Natural killer cell (primary cell): ENCODE measurements at regions not wholly inside any gene's neighbourhood (a gene's known extent, or its start where the extent isn't known, plus 50 kb on each side); places are given as distances from the start of the nearest gene placed in this dataset.

ENCODE experiments used
- ATAC-seq, 3 donors: fragments of 150-1000 bp in 2 of 3; fragments of 200-7000 bp in 1 of 3; cut with Tn5 transposase; 1 replicate in 1 of 3; 2 replicates in 2 of 3; pipeline ENCODE4 v1.10.0; 2021; ENCODE audit warnings: mild to moderate bottlenecking in 2 of 3, moderate library complexity in 2 of 3
- DNase-seq, 2 donors: peaks; one replicate each; pipeline versions ENCODE4 v3.0.0 to v3.0.0-alpha.2; 2013 to 2021; ENCODE audit warnings: mixed read lengths in 1 of 2
- H3K27ac ChIP-seq: one replicate; pipeline ENCODE4 v1.5.1; 2013; ENCODE audit warnings: mild to moderate bottlenecking, low read length
- H3K27me3 ChIP-seq: one replicate; pipeline ENCODE4 v1.6.1; 2013; ENCODE audit warnings: low read length; ENCODE audit not compliant: control insufficient read depth, insufficient read depth
- H3K36me3 ChIP-seq: one replicate; pipeline ENCODE4 v1.6.1; 2013; ENCODE audit warnings: low read length; ENCODE audit not compliant: control insufficient read depth, insufficient read depth
- H3K4me1 ChIP-seq: one replicate; pipeline ENCODE4 v1.6.1; 2013; ENCODE audit warnings: low read length; ENCODE audit not compliant: control insufficient read depth, insufficient read depth
- H3K4me3 ChIP-seq: one replicate; pipeline ENCODE4 v1.5.1; 2013; ENCODE audit warnings: low read length
- H3K9me3 ChIP-seq: one replicate; pipeline ENCODE4 v1.6.1; 2013; ENCODE audit warnings: low read length; ENCODE audit not compliant: control insufficient read depth, insufficient read depth
- H3K27ac Mint-ChIP-seq, 2 donors: one replicate each; pipeline ENCODE4 v1.8.0; 2022; ENCODE audit warnings: mild to moderate bottlenecking in 2 of 2, mixed read lengths in 2 of 2, moderate library complexity in 1 of 2
- H3K27me3 Mint-ChIP-seq, 2 donors: one replicate each; pipeline ENCODE4 v1.8.0; 2022; ENCODE audit warnings: low read depth in 2 of 2, mixed read lengths in 2 of 2
- H3K36me3 Mint-ChIP-seq: one replicate; pipeline ENCODE4 v1.8.0; 2022; ENCODE audit warnings: mixed read lengths
- H3K4me1 Mint-ChIP-seq, 2 donors: one replicate each; pipeline ENCODE4 v1.8.0; 2022; ENCODE audit warnings: mixed read lengths in 2 of 2
- H3K4me3 Mint-ChIP-seq: one replicate; pipeline ENCODE4 v1.8.0; 2022; ENCODE audit warnings: mild to moderate bottlenecking, moderate library complexity, mixed read lengths
- H3K9me3 Mint-ChIP-seq, 2 donors: one replicate each; pipeline ENCODE4 v1.8.0; 2022; ENCODE audit warnings: mixed read lengths in 2 of 2
- WGBS: methylation state at CpG from one replicate; pipeline ENCODE4 v1.1.7; 2013; ENCODE audit warnings: missing lambda C conversion rate; ENCODE audit not compliant: insufficient coverage; 5-methylcytosine and 5-hydroxymethylcytosine counted together
- intact Hi-C: fragments of 100-400 bp; cut with micrococcal nuclease; formaldehyde crosslinking; loops from one replicate; pipeline ENCODE4 v1.14.2; 2022
- TF ChIP-seq, protein P1 (sequence below): fragments of 200-600 bp; IDR thresholded peaks from one replicate; pipeline ENCODE4 v1.8.0; 2022; ENCODE audit warnings: antibody characterized with exemption

DNA sequence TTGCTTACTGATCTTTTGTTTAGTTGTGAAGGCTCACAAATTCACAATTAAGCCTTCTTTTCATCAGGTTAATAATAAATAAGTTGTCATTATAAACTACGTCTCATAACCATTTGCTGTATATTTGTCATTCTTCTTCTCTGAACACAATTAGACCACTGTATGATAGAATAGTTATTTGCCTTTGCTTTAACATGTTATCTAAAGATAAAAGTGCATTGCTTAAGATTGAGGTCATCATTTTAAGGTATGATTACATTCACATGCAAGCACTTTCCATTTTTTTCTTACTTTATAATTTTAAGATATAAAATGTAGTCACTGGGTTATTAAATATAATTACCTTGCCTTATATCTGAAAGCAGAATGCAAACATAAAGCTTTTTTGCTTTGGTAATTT lies 80.1 kb upstream of the GLS start:
- intact Hi-C loops: loop anchor here (10.0 kb wide), 1 partner anchor 716 kb away; no protein-coding TSS in a partner anchor
- DNase-seq: no peak
- no peaks in the 10 kb centered on the region for H3K36me3 ChIP-seq
- Mint-ChIP-seq H3K4me3 (no peak overlapping the region), H3K27me3 (no peaks in the 10 kb centered on the region), H3K4me1 (no peaks in the 10 kb centered on the region), H3K36me3 (no peaks in the 10 kb centered on the region), H3K27ac (no peak overlapping the region), H3K9me3 (no peaks in the 10 kb centered on the region)
- TF ChIP-seq, protein P1, sequence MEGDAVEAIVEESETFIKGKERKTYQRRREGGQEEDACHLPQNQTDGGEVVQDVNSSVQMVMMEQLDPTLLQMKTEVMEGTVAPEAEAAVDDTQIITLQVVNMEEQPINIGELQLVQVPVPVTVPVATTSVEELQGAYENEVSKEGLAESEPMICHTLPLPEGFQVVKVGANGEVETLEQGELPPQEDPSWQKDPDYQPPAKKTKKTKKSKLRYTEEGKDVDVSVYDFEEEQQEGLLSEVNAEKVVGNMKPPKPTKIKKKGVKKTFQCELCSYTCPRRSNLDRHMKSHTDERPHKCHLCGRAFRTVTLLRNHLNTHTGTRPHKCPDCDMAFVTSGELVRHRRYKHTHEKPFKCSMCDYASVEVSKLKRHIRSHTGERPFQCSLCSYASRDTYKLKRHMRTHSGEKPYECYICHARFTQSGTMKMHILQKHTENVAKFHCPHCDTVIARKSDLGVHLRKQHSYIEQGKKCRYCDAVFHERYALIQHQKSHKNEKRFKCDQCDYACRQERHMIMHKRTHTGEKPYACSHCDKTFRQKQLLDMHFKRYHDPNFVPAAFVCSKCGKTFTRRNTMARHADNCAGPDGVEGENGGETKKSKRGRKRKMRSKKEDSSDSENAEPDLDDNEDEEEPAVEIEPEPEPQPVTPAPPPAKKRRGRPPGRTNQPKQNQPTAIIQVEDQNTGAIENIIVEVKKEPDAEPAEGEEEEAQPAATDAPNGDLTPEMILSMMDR: no peak
- WGBS: no CpG with 5 or more reads among the region's 1 CpG
- no peak overlapping the region for H3K27ac ChIP-seq
- no peaks in the 10 kb centered on the region for H3K4me1 ChIP-seq
- ATAC-seq: no peak
- H3K27me3 ChIP-seq: no peaks in the 10 kb centered on the region
- no peaks in the 10 kb centered on the region for H3K9me3 ChIP-seq
- no peak overlapping the region for H3K4me3 ChIP-seq

DNA sequence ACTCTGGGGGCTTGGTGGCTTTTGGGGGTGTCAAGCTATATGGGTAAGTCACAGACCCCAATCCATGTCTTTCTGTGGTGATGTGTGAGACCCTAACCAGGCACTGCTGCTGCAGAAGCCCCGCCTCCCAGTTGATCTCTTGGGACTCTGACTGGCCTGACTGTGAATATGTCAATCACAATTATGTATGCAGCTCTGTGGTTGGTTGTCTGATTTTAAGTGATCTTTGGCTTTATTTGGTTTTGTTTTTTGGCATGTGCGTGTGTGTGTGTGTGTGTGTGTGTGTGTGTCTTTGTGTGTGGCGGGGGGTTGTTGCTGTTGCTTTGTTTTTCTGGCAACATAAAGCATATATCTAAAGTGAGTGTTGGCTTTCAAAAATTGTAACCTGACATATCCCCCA lies 78.5 kb upstream of the GLS start:
- Histone ChIP-seq H3K4me3 (no peak overlapping the region), H3K36me3 (no peaks in the 10 kb centered on the region), H3K4me1 (no peaks in the 10 kb centered on the region), H3K27me3 (no peaks in the 10 kb centered on the region), H3K27ac (no peak overlapping the region), H3K9me3 (no peaks in the 10 kb centered on the region)
- intact Hi-C loops: loop anchor here (10.0 kb wide), 1 partner anchor 717 kb away; no protein-coding TSS in a partner anchor
- 94% methylated on average over 2 of the region's 3 CpGs for WGBS
- no peaks in the 10 kb centered on the region for H3K27me3 Mint-ChIP-seq
- H3K36me3 Mint-ChIP-seq: no peaks in the 10 kb centered on the region
- H3K27ac Mint-ChIP-seq: no peak overlapping the region
- no peak for ATAC-seq
- no peaks in the 10 kb centered on the region for H3K4me1 Mint-ChIP-seq
- no peaks in the 10 kb centered on the region for H3K9me3 Mint-ChIP-seq
- no peak overlapping the region for H3K4me3 Mint-ChIP-seq
- TF ChIP-seq, protein P1: no peak
- DNase-seq: no peak

DNA sequence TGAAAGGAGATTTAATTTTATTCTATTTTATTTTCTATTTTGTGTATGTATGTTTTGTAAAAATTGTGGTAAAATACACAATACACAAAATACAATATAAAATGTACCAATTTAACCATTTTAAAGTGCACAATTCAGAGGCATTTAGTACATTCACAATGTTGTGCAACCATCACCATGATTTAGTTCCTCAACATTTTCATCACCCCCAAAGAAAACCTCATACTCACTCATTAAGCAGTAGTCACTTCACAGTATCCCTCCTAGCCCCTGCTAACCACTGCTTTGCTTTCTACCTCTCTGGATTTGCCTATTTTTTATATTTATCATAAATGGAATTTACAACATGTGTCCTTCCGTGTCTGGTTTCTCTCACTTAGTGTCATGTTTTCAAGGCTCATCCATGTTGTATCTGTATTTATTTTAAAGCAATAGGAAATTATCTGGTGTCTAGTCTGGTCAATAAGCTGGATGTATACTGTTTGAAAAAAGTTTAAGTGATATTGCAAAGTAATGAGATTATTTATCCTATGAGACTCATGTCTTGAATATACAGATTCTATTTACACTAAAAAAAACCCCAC lies 77.9 kb upstream of the GLS start:
- H3K4me3 ChIP-seq: no peak overlapping the region
- H3K36me3 Mint-ChIP-seq: no peaks in the 10 kb centered on the region
- TF ChIP-seq, protein P1: no peak
- intact Hi-C loops: loop anchor here (10.0 kb wide), 1 partner anchor 718 kb away; no protein-coding TSS in a partner anchor
- no peaks in the 10 kb centered on the region for H3K4me1 ChIP-seq
- no CpG with 5 or more reads among the region's 1 CpG for WGBS
- H3K9me3 ChIP-seq: no peaks in the 10 kb centered on the region
- no peaks in the 10 kb centered on the region for H3K27me3 ChIP-seq
- no peaks in the 10 kb centered on the region for H3K36me3 ChIP-seq
- no peak overlapping the region for H3K4me3 Mint-ChIP-seq
- no peaks in the 10 kb centered on the region for H3K4me1 Mint-ChIP-seq
- no peak overlapping the region for H3K27ac ChIP-seq
- H3K27me3 Mint-ChIP-seq: no peaks in the 10 kb centered on the region
- DNase-seq: no peak
- H3K9me3 Mint-ChIP-seq: no peaks in the 10 kb centered on the region
- ATAC-seq: no peak
- H3K27ac Mint-ChIP-seq: no peak overlapping the region
